Breast epithelium (tissue), 3 donors: ENCODE measurements at regions not wholly inside any gene's neighbourhood (a gene's known extent, or its start where the extent isn't known, plus 50 kb on each side); places are given as distances from the start of the nearest gene placed in this dataset.

Experiments
- POLR2A ChIP-seq: fragments of 450-650 bp; IDR thresholded peaks from one replicate; pipeline ENCODE4 v1.6.1; 2016; ENCODE audit warnings: antibody characterized with exemption, mild to moderate bottlenecking, moderate library complexity
- POLR2AphosphoS5 ChIP-seq, 3 donors: sonication (generic); formaldehyde crosslinking; IDR thresholded peaks; one replicate each; pipeline ENCODE4 v1.6.1; 2017; ENCODE audit warnings: antibody characterized with exemption in 3 of 3
- TF ChIP-seq, protein P1 (sequence below), 3 donors: fragments of 450-650 bp; IDR thresholded peaks; one replicate each; pipeline ENCODE4 v1.5.1; 2016 to 2017; ENCODE audit warnings: antibody characterized with exemption in 3 of 3, mild to moderate bottlenecking in 3 of 3, moderate library complexity in 3 of 3

GRCh38 chr14:71179066-71179465, 271.8 kb downstream of the PCNX1 start:
- TF ChIP-seq, protein P1, sequence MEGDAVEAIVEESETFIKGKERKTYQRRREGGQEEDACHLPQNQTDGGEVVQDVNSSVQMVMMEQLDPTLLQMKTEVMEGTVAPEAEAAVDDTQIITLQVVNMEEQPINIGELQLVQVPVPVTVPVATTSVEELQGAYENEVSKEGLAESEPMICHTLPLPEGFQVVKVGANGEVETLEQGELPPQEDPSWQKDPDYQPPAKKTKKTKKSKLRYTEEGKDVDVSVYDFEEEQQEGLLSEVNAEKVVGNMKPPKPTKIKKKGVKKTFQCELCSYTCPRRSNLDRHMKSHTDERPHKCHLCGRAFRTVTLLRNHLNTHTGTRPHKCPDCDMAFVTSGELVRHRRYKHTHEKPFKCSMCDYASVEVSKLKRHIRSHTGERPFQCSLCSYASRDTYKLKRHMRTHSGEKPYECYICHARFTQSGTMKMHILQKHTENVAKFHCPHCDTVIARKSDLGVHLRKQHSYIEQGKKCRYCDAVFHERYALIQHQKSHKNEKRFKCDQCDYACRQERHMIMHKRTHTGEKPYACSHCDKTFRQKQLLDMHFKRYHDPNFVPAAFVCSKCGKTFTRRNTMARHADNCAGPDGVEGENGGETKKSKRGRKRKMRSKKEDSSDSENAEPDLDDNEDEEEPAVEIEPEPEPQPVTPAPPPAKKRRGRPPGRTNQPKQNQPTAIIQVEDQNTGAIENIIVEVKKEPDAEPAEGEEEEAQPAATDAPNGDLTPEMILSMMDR (IDR thresholded peaks at IDR 0.05) = no peak
- TF ChIP-seq POLR2A = no peak
- TF ChIP-seq POLR2AphosphoS5 (IDR thresholded peaks at IDR 0.05) = no peak
